ENCODE measurements at regions not wholly inside any gene's neighbourhood (a gene's known extent, or its start where the extent isn't known, plus 50 kb on each side); places are given as distances from the start of the nearest gene placed in this dataset.

DNA sequence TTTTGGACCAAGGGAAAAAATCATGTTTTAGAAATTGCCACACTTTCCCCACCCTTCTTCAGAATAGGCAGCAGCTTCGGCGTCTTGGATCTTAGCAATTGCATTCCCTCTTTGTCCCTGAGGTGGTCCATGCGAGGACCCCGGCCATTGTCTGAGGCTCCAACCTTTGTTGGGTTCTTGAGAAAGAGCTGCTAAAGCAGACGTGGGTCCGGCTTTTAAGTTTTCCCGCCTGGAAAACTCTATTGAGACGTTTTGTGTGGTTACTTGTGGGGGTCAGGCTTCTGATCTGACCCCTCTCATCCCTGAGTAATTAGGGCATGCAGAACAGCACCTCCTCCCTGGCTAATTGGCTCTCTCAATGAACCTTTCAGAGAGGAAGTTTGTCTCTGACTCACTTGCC, 509.6 kb upstream of the TNC start:
- Histone ChIP-seq H3K9me3 (peaks cover 0 to under 1% (median 0%) of the 10 kb centered on the region in 3 donors), H3K4me3 (no peak overlapping the region), H3K27ac (no peak overlapping the region), H3K4me1 (no peaks in the 10 kb centered on the region), H3K27me3 (no peaks in the 10 kb centered on the region), H3K36me3 (no peaks in the 10 kb centered on the region)
- no peak for ATAC-seq
- 76 to 94% methylated on average over 5 to 6 of the region's 8 CpGs for WGBS, 2 donors (ENCODE audit: low coverage in 1 of 2)
- TF ChIP-seq EP300 (IDR thresholded peaks at IDR 0.05) (no peak), POLR2A (IDR thresholded peaks at IDR 0.05) (no peak), POLR2AphosphoS5 (IDR thresholded peaks at IDR 0.05) (no peak)
- TF ChIP-seq, protein P1, sequence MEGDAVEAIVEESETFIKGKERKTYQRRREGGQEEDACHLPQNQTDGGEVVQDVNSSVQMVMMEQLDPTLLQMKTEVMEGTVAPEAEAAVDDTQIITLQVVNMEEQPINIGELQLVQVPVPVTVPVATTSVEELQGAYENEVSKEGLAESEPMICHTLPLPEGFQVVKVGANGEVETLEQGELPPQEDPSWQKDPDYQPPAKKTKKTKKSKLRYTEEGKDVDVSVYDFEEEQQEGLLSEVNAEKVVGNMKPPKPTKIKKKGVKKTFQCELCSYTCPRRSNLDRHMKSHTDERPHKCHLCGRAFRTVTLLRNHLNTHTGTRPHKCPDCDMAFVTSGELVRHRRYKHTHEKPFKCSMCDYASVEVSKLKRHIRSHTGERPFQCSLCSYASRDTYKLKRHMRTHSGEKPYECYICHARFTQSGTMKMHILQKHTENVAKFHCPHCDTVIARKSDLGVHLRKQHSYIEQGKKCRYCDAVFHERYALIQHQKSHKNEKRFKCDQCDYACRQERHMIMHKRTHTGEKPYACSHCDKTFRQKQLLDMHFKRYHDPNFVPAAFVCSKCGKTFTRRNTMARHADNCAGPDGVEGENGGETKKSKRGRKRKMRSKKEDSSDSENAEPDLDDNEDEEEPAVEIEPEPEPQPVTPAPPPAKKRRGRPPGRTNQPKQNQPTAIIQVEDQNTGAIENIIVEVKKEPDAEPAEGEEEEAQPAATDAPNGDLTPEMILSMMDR (IDR thresholded peaks at IDR 0.05), result no peak

- TF ChIP-seq EP300 (IDR thresholded peaks at IDR 0.05) (no peak), POLR2A (IDR thresholded peaks at IDR 0.05) (no peak), POLR2AphosphoS5 (IDR thresholded peaks at IDR 0.05) (no peak)
- TF ChIP-seq, protein P1 (IDR thresholded peaks at IDR 0.05), result no peak
- Histone ChIP-seq H3K36me3 (no peaks in the 10 kb centered on the region), H3K27ac (no peak overlapping the region), H3K4me1 (no peaks in the 10 kb centered on the region), H3K4me3 (no peak overlapping the region), H3K27me3 (no peaks in the 10 kb centered on the region), H3K9me3 (no peaks in the 10 kb centered on the region)
- WGBS, 2 donors (ENCODE audit: low coverage in 1 of 2), result 62 to 66% methylated on average over 2 of the region's 2 CpGs
- no peak for ATAC-seq
These were observed 510.5 kb upstream of the TNC start for GRCh38 chr9:115628426-115628825.

- TF ChIP-seq, protein P1 (IDR thresholded peaks at IDR 0.05), result no peak
- TF ChIP-seq EP300 (IDR thresholded peaks at IDR 0.05), result no peak
- no peak for TF ChIP-seq POLR2A (IDR thresholded peaks at IDR 0.05)
- no peak for TF ChIP-seq POLR2AphosphoS5 (IDR thresholded peaks at IDR 0.05)
- ATAC-seq, result no peak
- H3K9me3 ChIP-seq, result no peaks in the 10 kb centered on the region
- H3K4me3 ChIP-seq, result no peak overlapping the region
- no peak overlapping the region for H3K27ac ChIP-seq
- WGBS, 2 donors (ENCODE audit: low coverage in 1 of 2), result 73% methylated on average over 4 of the region's 4 CpGs
- no peaks in the 10 kb centered on the region for H3K36me3 ChIP-seq
- H3K27me3 ChIP-seq, result no peaks in the 10 kb centered on the region
- H3K4me1 ChIP-seq, result no peaks in the 10 kb centered on the region
These were observed 512.2 kb upstream of the TNC start for GRCh38 chr9:115629879-115630840.

GRCh38 chr9:115632391-115632790, 514.4 kb upstream of the TNC start:
- 64 to 72% methylated on average over 6 to 7 of the region's 7 CpGs for whole genome bisulfite sequencing, 2 donors (ENCODE audit: low coverage in 1 of 2)
- no peak for ATAC-seq
- no peaks in the 10 kb centered on the region for H3K36me3 ChIP-seq
- no peak overlapping the region for H3K27ac ChIP-seq
- H3K27me3 ChIP-seq, result no peaks in the 10 kb centered on the region
- TF ChIP-seq POLR2AphosphoS5 (IDR thresholded peaks at IDR 0.05), result no peak
- TF ChIP-seq, protein P1 (IDR thresholded peaks at IDR 0.05), result no peak
- no peak for TF ChIP-seq POLR2A (IDR thresholded peaks at IDR 0.05)
- TF ChIP-seq EP300 (IDR thresholded peaks at IDR 0.05), result no peak
- H3K4me1 ChIP-seq, result no peaks in the 10 kb centered on the region
- no peaks in the 10 kb centered on the region for H3K9me3 ChIP-seq
- no peak overlapping the region for H3K4me3 ChIP-seq

DNA sequence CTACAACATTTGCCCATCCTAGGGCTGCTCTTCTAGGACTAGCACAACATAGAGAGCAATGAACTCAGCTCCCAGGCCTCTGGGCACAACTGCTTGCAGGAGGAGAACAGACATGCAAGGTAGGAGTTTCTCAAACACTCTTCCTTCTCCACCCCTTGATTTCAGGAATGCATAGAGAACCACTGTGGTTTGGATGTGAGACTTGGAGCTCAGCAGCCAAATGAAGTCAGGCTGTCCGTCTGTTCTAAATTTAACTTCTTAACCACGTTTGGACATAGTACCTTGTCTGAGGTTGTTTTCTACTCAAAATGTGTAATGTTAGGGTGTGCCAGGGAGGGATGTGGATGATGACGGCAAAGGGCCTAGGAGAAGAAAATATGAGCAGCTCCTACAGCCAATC, 515.1 kb upstream of the TNC start:
- WGBS, 2 donors (ENCODE audit: low coverage in 1 of 2), result 64% methylated on average over 2 of the region's 3 CpGs
- H3K4me1 ChIP-seq, result no peaks in the 10 kb centered on the region
- H3K27me3 ChIP-seq, result no peaks in the 10 kb centered on the region
- no peak for ATAC-seq
- no peaks in the 10 kb centered on the region for H3K9me3 ChIP-seq
- H3K36me3 ChIP-seq, result no peaks in the 10 kb centered on the region
- no peak for TF ChIP-seq EP300 (IDR thresholded peaks at IDR 0.05)
- no peak for TF ChIP-seq POLR2AphosphoS5 (IDR thresholded peaks at IDR 0.05)
- no peak overlapping the region for H3K27ac ChIP-seq
- H3K4me3 ChIP-seq, result no peak overlapping the region
